GM12872 (cell line): ENCODE measurements at regions not wholly inside any gene's neighbourhood (a gene's known extent, or its start where the extent isn't known, plus 50 kb on each side); places are given as distances from the start of the nearest gene placed in this dataset.

ENCODE experiments used
- CTCF ChIP-seq: IDR thresholded peaks from 3 replicates; pipeline ENCODE4 v1.5.1; 2011; ENCODE audit warnings: low read depth, mild to moderate bottlenecking, low read length, moderate library complexity; ENCODE audit not compliant: insufficient read depth

- TF ChIP-seq CTCF = no peak
Observed at GRCh38 chr5:124064956-124065355, 553.0 kb downstream of the CSNK1G3 start.

DNA sequence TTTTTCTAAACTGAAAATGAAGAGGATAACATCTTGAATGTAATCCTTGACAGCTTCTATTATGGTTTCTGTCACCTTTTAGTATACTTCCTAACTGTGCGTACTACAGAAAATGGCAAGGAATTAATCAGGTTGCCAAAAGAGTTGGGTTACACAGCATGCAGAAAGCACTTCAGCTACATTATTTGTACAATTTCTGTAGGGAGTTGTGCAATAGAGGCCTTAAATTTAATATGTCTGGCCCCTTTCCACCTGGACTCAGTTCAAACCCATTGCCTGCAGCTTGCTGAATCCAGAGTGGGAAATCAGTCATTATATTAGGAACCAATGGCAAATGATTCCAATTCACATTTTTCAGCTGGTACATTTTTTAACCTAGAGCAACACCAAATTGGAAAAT lies 549.7 kb downstream of the CSNK1G3 start:
- TF ChIP-seq CTCF = no peak

- TF ChIP-seq CTCF = no peak
Observed at GRCh38 chr5:124061068-124061430, 549.1 kb downstream of the CSNK1G3 start.

DNA sequence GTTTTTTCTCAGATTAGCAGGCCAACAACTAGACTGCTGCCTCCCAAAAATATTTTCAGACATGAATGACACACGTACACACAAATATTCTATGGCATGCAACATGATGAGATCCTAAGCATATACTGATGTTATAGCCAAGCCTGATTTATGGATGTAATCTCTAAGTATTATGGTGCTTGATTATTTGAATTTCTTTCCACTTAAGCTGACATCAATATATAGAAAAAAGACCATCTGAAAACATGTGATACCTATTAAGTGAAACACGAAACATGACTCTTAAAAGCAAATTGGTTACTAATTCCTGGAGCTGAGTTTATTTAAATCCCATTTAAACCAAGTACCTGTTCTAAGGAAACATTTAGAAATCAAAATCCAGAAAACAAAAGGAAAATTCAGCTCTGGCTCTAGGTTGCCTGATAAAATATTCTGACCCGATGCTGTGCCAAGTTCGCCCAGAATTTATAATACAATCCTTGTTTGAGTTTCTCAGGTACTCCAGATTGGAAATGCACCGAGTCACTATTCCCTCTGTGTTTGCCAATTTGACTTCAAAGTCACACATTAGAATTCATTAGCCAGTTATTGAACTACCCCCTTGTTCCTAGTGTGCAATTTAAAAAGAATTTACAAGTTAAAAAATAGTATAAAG lies 548.6 kb downstream of the CSNK1G3 start:
- no peak for TF ChIP-seq CTCF

DNA sequence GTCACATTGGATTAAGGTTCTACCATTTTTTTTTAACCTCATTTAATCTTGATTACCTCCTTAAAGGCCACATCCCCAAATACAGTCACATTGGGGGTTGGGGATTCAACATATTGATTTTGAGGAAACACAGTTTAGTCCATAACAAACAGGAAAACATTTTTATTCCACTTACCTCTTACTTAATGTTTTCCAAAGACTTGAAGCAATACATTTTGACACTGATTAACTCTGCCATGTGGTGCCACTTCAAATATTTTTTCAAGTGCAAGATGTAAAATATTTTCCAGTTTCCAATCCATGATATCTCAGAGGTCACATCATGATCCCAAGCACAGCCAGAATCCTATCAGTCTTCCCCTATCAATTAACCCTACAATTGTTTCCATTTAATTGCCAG lies 548.0 kb downstream of the CSNK1G3 start:
- no peak for TF ChIP-seq CTCF

DNA sequence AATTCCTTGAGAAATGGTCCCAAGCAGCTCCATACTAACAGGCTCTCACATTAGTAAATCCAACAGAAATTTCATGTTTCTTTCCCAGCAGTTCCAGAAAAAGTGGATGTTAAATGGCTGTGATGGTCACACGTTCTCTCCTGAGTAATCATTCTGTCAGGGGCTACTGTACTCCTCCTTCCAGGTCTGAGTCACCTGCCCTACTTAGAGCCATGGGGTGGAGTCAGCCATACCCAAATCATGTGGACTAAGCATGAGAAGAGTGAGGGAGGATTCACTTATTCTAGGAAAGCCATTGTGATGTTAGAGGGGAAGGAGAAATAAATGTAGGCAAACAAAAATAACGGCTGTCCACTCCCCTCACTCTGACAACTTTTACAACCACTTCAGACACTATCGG lies 547.2 kb downstream of the CSNK1G3 start:
- TF ChIP-seq CTCF = no peak

DNA sequence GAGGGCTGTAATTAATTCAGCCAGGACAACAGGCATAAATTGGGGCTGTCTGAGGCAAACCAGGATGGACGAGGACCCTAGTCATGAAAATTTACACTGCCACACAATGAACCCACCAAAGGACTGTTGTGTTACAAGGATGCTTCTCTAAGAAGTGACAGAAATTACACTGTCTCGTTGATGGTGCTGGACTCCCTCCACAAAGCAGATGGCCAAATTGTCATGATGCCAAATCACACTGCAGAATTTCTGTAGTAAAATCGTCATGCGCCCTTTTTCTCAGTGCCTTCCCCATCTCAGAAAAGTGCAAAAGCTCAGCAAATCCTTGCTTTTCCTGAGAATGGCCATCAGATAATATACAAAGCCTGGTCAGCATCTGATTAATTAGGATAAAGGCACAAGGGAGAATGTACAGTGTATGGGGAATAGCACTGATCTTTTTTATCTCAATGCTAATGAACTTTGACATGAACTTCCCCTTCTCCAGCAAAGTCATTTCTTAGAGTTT lies 545.8 kb downstream of the CSNK1G3 start:
- no peak for TF ChIP-seq CTCF
